Neuronal stem cell (in vitro differentiated cells): ENCODE measurements at regions not wholly inside any gene's neighbourhood (a gene's known extent, or its start where the extent isn't known, plus 50 kb on each side); places are given as distances from the start of the nearest gene placed in this dataset.

Experiments used
- DNase-seq: peaks from one replicate; pipeline ENCODE4 v3.0.0-alpha.2; 2013; ENCODE audit warnings: low spot score
- H2AFZ ChIP-seq: one replicate; pipeline ENCODE4 v1.6.1; 2013; ENCODE audit warnings: mild to moderate bottlenecking, low read length, inconsistent platforms
- H2AK5ac ChIP-seq: 2 replicates; pipeline ENCODE4 v1.6.1; 2013; ENCODE audit warnings: low read depth, mild to moderate bottlenecking, inconsistent platforms, low read length, moderate library complexity, mixed read lengths
- H2BK120ac ChIP-seq: 2 replicates; pipeline ENCODE4 v1.6.1; 2013; ENCODE audit warnings: low read depth, mild to moderate bottlenecking, inconsistent platforms, low read length, moderate library complexity, mixed read lengths
- H2BK12ac ChIP-seq: one replicate; pipeline ENCODE4 v1.6.1; 2013; ENCODE audit warnings: low read length, inconsistent platforms
- H2BK15ac ChIP-seq: 2 replicates; pipeline ENCODE4 v1.6.1; 2013; ENCODE audit warnings: mild to moderate bottlenecking, low read length, inconsistent platforms, mixed read lengths
- H2BK5ac ChIP-seq: one replicate; pipeline ENCODE4 v1.6.1; 2013; ENCODE audit warnings: inconsistent platforms, mild to moderate bottlenecking, low read length, moderate library complexity
- H3K14ac ChIP-seq: one replicate; pipeline ENCODE4 v1.6.1; 2013; ENCODE audit warnings: low read length, inconsistent platforms
- H3K18ac ChIP-seq: 2 replicates; pipeline ENCODE4 v1.6.1; 2013; ENCODE audit warnings: low read length, inconsistent platforms
- H3K23ac ChIP-seq: 2 replicates; pipeline ENCODE4 v1.6.1; 2013; ENCODE audit warnings: low read depth, mild to moderate bottlenecking, mixed read lengths, low read length, inconsistent platforms; ENCODE audit not compliant: poor library complexity
- H3K27ac ChIP-seq: replicated peaks from 3 replicates; pipeline ENCODE4 v1.5.1; 2013; ENCODE audit warnings: low read length, inconsistent platforms
- H3K27me3 ChIP-seq, 3 experiments: 2 replicates each; pipeline ENCODE4 v1.6.1; 2013; ENCODE audit warnings: low read length in 3 of 3, mild to moderate bottlenecking in 2 of 3, inconsistent platforms in 1 of 3, low read depth in 1 of 3, mixed read lengths in 1 of 3, moderate library complexity in 1 of 3; ENCODE audit not compliant: control insufficient read depth in 3 of 3, insufficient read depth in 3 of 3
- H3K36me3 ChIP-seq, 2 donors: replicated peaks in 1 of 2; 2 replicates each; pipeline ENCODE4 v1.6.1; 2013; ENCODE audit warnings: low read length in 2 of 2; ENCODE audit not compliant: control insufficient read depth in 2 of 2, insufficient read depth in 2 of 2
- H3K4ac ChIP-seq: 2 replicates; pipeline ENCODE4 v1.6.1; 2013; ENCODE audit warnings: inconsistent platforms, mild to moderate bottlenecking, low read length, moderate library complexity
- H3K4me1 ChIP-seq, 2 donors: 1 replicate in 1 of 2; 2 replicates in 1 of 2; pipeline ENCODE4 v1.6.1; 2013; ENCODE audit warnings: low read length in 2 of 2, low read depth in 1 of 2; ENCODE audit not compliant: control insufficient read depth in 2 of 2, insufficient read depth in 1 of 2
- H3K4me2 ChIP-seq: one replicate; pipeline ENCODE4 v1.6.1; 2013; ENCODE audit warnings: mild to moderate bottlenecking, low read length, inconsistent platforms; ENCODE audit not compliant: insufficient read depth, poor library complexity, severe bottlenecking
- H3K4me3 ChIP-seq, 2 donors: 2 replicates each; pipeline ENCODE4 v1.5.1; 2013; ENCODE audit warnings: low read length in 2 of 2, mild to moderate bottlenecking in 2 of 2, inconsistent platforms in 1 of 2, moderate library complexity in 1 of 2
- H3K79me1 ChIP-seq: one replicate; pipeline ENCODE4 v1.6.1; 2013; ENCODE audit warnings: low read depth, mild to moderate bottlenecking, inconsistent platforms, low read length, moderate library complexity
- H3K9ac ChIP-seq: one replicate; pipeline ENCODE4 v1.6.1; 2013; ENCODE audit warnings: mild to moderate bottlenecking, low read depth, low read length, inconsistent platforms; ENCODE audit not compliant: poor library complexity
- H3K9me3 ChIP-seq, 2 donors: replicated peaks in 1 of 2; 2 replicates each; pipeline versions ENCODE3 to v1.6.1; 2013; ENCODE audit warnings: low read length in 2 of 2, mild to moderate bottlenecking in 2 of 2, inconsistent platforms in 1 of 2, low read depth in 1 of 2, mixed read lengths in 1 of 2, moderate library complexity in 1 of 2; ENCODE audit not compliant: control insufficient read depth in 2 of 2, insufficient read depth in 1 of 2
- H4K8ac ChIP-seq: one replicate; pipeline ENCODE4 v1.6.1; 2013; ENCODE audit warnings: low read depth, mild to moderate bottlenecking, inconsistent platforms, low read length, moderate library complexity
- H4K91ac ChIP-seq: one replicate; pipeline ENCODE4 v1.6.1; 2013; ENCODE audit warnings: low read length, low read depth, mild to moderate bottlenecking, inconsistent platforms; ENCODE audit not compliant: poor library complexity
- WGBS, 2 donors: extraction: QIAGEN DNeasy Blood & Tissue Kit; methylation state at CpG; one replicate each; pipeline ENCODE4 v1.1.7; 2013; ENCODE audit warnings: missing lambda C conversion rate in 2 of 2, mixed read lengths in 1 of 2; ENCODE audit not compliant: insufficient read length in 2 of 2, insufficient replicate concordance in 1 of 2; ENCODE audit errors: extremely low coverage in 2 of 2; 5-methylcytosine and 5-hydroxymethylcytosine counted together

GRCh38 chr2:88828397-88829137 is 137.1 kb downstream of the RPIA start:
- H3K27me3 ChIP-seq, result peaks cover 0 to 13% (median 3%) of the 10 kb centered on the region in 3 experiments
- no peak overlapping the region for H2AFZ ChIP-seq
- no peak overlapping the region for H3K18ac ChIP-seq
- H2BK15ac ChIP-seq, result no peak overlapping the region
- H3K14ac ChIP-seq, result no peak overlapping the region
- H2BK12ac ChIP-seq, result no peak overlapping the region
- peaks cover 0 to 2% of the 10 kb centered on the region in 2 donors for H3K4me1 ChIP-seq
- no peaks in the 10 kb centered on the region for H3K9me3 ChIP-seq
- H3K27ac ChIP-seq, result no peak overlapping the region
- no peak overlapping the region for H2AK5ac ChIP-seq
- no peak overlapping the region for H4K91ac ChIP-seq
- no peak overlapping the region for H2BK120ac ChIP-seq
- H3K4ac ChIP-seq, result no peak overlapping the region
- H4K8ac ChIP-seq, result no peak overlapping the region
- H3K23ac ChIP-seq, result no peak overlapping the region
- H3K79me1 ChIP-seq, result no peaks in the 10 kb centered on the region
- H3K9ac ChIP-seq, result no peak overlapping the region
- no peak overlapping the region for H3K4me3 ChIP-seq
- H2BK5ac ChIP-seq, result no peak overlapping the region
- no peak overlapping the region for H3K4me2 ChIP-seq
- no CpG with 5 or more reads among the region's 13 CpGs for WGBS, 2 donors
- no peak for DNase-seq
- no peaks in the 10 kb centered on the region for H3K36me3 ChIP-seq

DNA sequence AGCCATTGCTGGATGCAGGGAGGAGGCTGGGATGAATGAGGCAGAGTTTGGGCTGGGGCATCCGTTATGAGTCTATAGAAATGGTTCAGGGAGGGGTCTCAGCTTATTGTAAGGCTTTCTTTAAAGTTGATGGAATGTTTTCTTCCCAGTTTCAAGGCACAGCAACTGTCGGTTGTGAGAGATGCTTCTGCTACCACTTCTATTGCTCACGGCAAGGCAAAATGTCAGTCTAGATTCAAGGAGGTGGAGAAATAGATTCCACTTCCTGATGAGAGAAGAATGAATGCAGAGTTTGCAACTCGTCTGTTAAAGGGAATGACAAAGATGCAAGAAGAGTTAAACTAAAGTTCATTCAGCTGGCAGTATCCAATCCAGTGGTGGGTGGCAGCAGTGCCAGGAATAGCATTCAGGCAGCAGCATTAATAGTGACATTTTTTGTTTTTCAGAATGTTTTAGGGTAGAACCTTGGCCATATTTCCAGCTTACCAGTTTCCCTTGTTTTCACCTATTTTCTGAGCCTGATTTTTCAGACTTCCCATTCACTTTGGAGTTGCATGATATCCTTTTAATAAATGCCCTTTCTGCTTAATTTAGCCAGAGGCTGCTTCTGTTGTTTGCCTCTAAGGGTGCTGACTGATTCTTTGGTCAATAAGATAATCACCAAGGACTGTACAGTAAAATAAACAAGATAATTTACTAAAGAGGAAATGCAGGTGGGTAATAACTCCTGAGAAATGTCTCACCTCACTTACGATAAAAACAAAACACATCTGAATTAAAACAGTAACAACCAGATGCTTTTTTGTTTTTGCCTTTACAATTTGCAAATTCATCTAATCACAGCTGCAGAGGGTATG is 138.4 kb downstream of the RPIA start:
- no peaks in the 10 kb centered on the region for H3K79me1 ChIP-seq
- H4K91ac ChIP-seq, result no peak overlapping the region
- H2AK5ac ChIP-seq, result no peak overlapping the region
- no peak overlapping the region for H3K4ac ChIP-seq
- no peak for DNase-seq
- H3K27ac ChIP-seq, result no peak overlapping the region
- H3K23ac ChIP-seq, result no peak overlapping the region
- no peak overlapping the region for H3K9ac ChIP-seq
- H3K4me3 ChIP-seq, result no peak overlapping the region
- H3K9me3 ChIP-seq, result no peaks in the 10 kb centered on the region
- no peak overlapping the region for H3K18ac ChIP-seq
- no peak overlapping the region for H2BK12ac ChIP-seq
- no peak overlapping the region for H4K8ac ChIP-seq
- no peak overlapping the region for H2BK120ac ChIP-seq
- no peaks in the 10 kb centered on the region for H3K36me3 ChIP-seq
- no peak overlapping the region for H3K14ac ChIP-seq
- peaks cover 0 to 2% of the 10 kb centered on the region in 2 donors for H3K4me1 ChIP-seq
- no peak overlapping the region for H2AFZ ChIP-seq
- no peak overlapping the region for H2BK15ac ChIP-seq
- H2BK5ac ChIP-seq, result no peak overlapping the region
- H3K4me2 ChIP-seq, result no peak overlapping the region
- WGBS, 2 donors, result no CpG with 5 or more reads among the region's 5 CpGs
- H3K27me3 ChIP-seq, result peaks cover 0 to 11% (median 3%) of the 10 kb centered on the region in 3 experiments

GRCh38 chr2:88831071-88831791 is 139.8 kb downstream of the RPIA start:
- DNase-seq, result no peak
- no peak overlapping the region for H2AK5ac ChIP-seq
- H2BK120ac ChIP-seq, result no peak overlapping the region
- H4K8ac ChIP-seq, result no peak overlapping the region
- no peak overlapping the region for H3K4me3 ChIP-seq
- no peaks in the 10 kb centered on the region for H3K79me1 ChIP-seq
- H3K27me3 ChIP-seq, result peaks cover 0 to 11% (median 3%) of the 10 kb centered on the region in 3 experiments
- H3K27ac ChIP-seq, result no peak overlapping the region
- no peak overlapping the region for H3K4ac ChIP-seq
- WGBS, 2 donors, result no CpG with 5 or more reads among the region's 6 CpGs
- H2BK12ac ChIP-seq, result no peak overlapping the region
- no peak overlapping the region for H3K4me2 ChIP-seq
- H3K9ac ChIP-seq, result no peak overlapping the region
- H3K23ac ChIP-seq, result no peak overlapping the region
- H3K14ac ChIP-seq, result no peak overlapping the region
- no peaks in the 10 kb centered on the region for H3K36me3 ChIP-seq
- H2BK15ac ChIP-seq, result no peak overlapping the region
- H4K91ac ChIP-seq, result no peak overlapping the region
- no peak overlapping the region for H2AFZ ChIP-seq
- H3K18ac ChIP-seq, result no peak overlapping the region
- H3K9me3 ChIP-seq, result no peaks in the 10 kb centered on the region
- no peak overlapping the region for H2BK5ac ChIP-seq
- H3K4me1 ChIP-seq, result peaks cover 0 to 2% of the 10 kb centered on the region in 2 donors
